ENCODE measurements at regions not wholly inside any gene's neighbourhood (a gene's known extent, or its start where the extent isn't known, plus 50 kb on each side); places are given as distances from the start of the nearest gene placed in this dataset.
A peak's percentile ranks its signal among the peaks of the same experiment; 100 is the strongest.
"Not testable (repeated sequence)": the region's sequence is repeated elsewhere in the genome, so short reads cannot be mapped to it uniquely, and the experiment has no call there.

- WGBS, 4 donors, result 88 to 96% (median 92%) methylated on average over 22 of the region's 22 CpGs
- Histone ChIP-seq H3K4me1 (peaks cover 4 to 36% (median 18%) of the 10 kb centered on the region in 12 donors), H3K27me3 (no peaks in the 10 kb centered on the region), H3K36me3 (no peaks in the 10 kb centered on the region), H3K27ac (no peak overlapping the region), H3K4me3 (no peak overlapping the region), H3K9me3 (peaks cover 0 to 10% (median 0%) of the 10 kb centered on the region in 12 donors)
- intact Hi-C loops (cut with DNase I), result loop anchor here in 2 of 10 donors (5.0 to 10.0 kb wide), 4 partner anchors 92 to 148 kb away; no protein-coding TSS in a partner anchor
- ATAC-seq (no peak), DNase-seq (peak in 2 of 5 donors; percentile 7 to 11)
- TF ChIP-seq CTCF (IDR thresholded peaks at IDR 0.05) (no peak), POLR2A (IDR thresholded peaks at IDR 0.05) (no peak)
Measured at GRCh38 chr6:170139531-170139930, 151.3 kb downstream of the DLL1 start.

GRCh38 chr6:170139046-170139445, 151.8 kb downstream of the DLL1 start:
- intact Hi-C loops (cut with DNase I), result loop anchor here in 2 of 10 donors (5.0 to 10.0 kb wide), 4 partner anchors 92 to 148 kb away; no protein-coding TSS in a partner anchor
- H3K36me3 ChIP-seq, H3K27me3 ChIP-seq, H3K9me3 ChIP-seq, H3K27ac ChIP-seq, ATAC-seq, H3K4me3 ChIP-seq: not testable (repeated sequence)
- WGBS, 4 donors, result 93 to 95% (median 94%) methylated on average over 24 of the region's 24 CpGs
- peak in 2 of 5 donors; percentile 4 to 10 for DNase-seq
- H3K4me1 ChIP-seq, result peaks cover 4 to 41% (median 20%) of the 10 kb centered on the region in 12 donors

GRCh38 chr6:170137911-170138910, 152.7 kb downstream of the DLL1 start:
- no peaks in the 10 kb centered on the region for H3K36me3 ChIP-seq
- H3K9me3 ChIP-seq, result no peaks in the 10 kb centered on the region
- peak in 3 of 5 donors; percentile 3 to 9 (median 6) for DNase-seq
- 75 to 84% (median 80%) methylated on average over 35 to 40 of the region's 40 CpGs for WGBS, 4 donors
- intact Hi-C loops (cut with DNase I), result loop anchor here in 2 of 10 donors (5.0 to 10.0 kb wide), 4 partner anchors 91 to 149 kb away; no protein-coding TSS in a partner anchor
- TF ChIP-seq CTCF (IDR thresholded peaks at IDR 0.05) (no peak), POLR2A (IDR thresholded peaks at IDR 0.05) (no peak)
- peak overlapping the region; percentile 74 to 91 (median 82) for H3K27ac ChIP-seq
- peaks cover 4 to 47% (median 24%) of the 10 kb centered on the region in 12 donors for H3K4me1 ChIP-seq
- H3K27me3 ChIP-seq, result no peaks in the 10 kb centered on the region
- peak in 1 of 4 donors; percentile 2 for ATAC-seq
- peak overlapping the region in 4 of 12 donors; percentile 31 to 47 (median 42) for H3K4me3 ChIP-seq

- ATAC-seq, result peak; percentile 68 to 87 (median 74)
- Histone ChIP-seq H3K27me3 (no peaks in the 10 kb centered on the region), H3K9me3 (no peaks in the 10 kb centered on the region), H3K27ac (peak overlapping the region; percentile 74 to 91 (median 82)), H3K36me3 (no peaks in the 10 kb centered on the region), H3K4me3 (peak overlapping the region in 8 of 12 donors; percentile 5 to 47 (median 35)), H3K4me1 (peaks cover 4 to 47% (median 24%) of the 10 kb centered on the region in 12 donors)
- WGBS, 4 donors, result 50 to 71% (median 57%) methylated on average over 43 to 50 of the region's 50 CpGs
- intact Hi-C loops (cut with DNase I), result loop anchor here in 2 of 10 donors (5.0 to 10.0 kb wide), 4 partner anchors 90 to 150 kb away; no protein-coding TSS in a partner anchor
- DNase-seq, result peak; percentile 64 to 80 (median 67)
- no peak for TF ChIP-seq POLR2A (IDR thresholded peaks at IDR 0.05)
- TF ChIP-seq CTCF (IDR thresholded peaks at IDR 0.05), result no peak
Measured at GRCh38 chr6:170137176-170137891, 153.5 kb downstream of the DLL1 start.
